HPDE6-E6E7 (cell line): ENCODE measurements at regions not wholly inside any gene's neighbourhood (a gene's known extent, or its start where the extent isn't known, plus 50 kb on each side); places are given as distances from the start of the nearest gene placed in this dataset.

Experiments
- DNase-seq: peaks from one replicate; pipeline ENCODE4 v3.0.0; 2011; ENCODE audit warnings: missing footprints; ENCODE audit errors: extremely low spot score

DNA sequence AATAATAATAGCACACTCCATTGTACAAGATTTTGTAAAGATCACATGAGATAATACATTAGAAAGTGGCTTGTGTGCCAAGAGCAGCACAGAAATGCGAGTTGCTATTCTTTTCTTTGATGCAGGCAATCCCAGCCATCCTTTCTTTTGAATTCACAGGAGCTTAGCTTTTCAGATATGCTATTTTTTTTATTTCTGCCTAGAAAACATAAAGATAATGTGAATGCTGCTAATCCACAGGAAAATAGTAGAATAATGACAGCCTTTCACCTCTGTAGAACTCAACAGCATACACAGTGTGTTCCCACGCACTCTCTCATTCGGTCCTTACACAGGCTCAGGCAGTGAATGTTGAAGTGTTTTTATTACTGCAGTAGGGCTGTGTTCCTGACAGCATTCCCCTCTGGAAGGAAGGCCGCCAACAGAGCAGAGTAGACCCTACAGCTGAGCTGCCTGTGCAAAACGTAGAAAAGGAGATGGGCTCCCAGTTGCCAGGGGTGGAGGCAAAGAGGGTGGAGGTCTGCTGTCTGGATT is 138.8 kb upstream of the TAPT1 start:
- DNase-seq = no peak

DNA sequence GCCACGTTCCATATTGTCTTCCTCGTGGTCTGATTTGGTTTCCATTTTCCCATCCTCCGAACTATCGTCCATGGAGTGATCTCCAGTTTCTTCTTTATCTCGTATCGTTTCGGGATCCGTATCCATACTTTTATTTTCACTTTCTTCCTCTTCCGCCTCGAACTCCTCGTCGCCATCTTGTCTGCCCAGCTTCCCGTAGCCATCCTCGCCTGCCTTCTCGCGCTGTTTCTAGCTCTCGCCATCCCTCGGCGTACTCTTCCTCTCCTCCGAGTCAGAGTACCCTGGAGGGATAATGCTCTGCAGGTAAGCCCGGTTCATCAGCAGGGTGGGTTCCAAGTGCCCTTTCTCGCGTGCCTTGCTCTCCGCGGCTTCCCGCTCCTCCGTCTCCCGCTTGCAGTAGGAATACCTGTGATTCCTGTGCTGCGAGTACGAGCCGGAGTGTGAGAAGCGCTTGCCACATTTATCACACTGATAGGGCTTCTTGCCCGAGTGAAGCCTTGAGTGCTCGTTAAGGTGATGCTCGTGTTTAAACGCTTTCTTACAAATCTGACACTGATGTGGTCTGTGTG is 134.5 kb upstream of the TAPT1 start:
- DNase-seq = no peak

DNA sequence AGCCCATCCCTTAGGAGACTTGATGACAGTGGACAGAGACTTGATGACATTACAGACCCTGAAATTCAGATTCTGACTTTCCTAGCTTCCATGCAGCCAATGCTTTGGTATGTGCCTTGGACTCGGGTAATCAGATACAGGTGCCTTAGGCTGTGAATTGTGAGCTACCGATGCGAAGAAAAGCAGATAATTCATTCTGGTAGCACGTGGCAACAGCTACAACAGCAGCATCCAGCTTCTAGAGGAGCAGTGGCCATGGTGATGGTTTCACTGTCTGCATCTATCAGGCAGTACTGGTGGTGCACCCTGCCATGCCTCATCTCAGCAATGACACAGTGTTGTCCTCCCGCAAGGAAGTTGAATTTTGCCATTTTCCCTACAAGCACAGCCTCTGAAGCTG is 126.9 kb upstream of the TAPT1 start:
- DNase-seq = no peak

DNA sequence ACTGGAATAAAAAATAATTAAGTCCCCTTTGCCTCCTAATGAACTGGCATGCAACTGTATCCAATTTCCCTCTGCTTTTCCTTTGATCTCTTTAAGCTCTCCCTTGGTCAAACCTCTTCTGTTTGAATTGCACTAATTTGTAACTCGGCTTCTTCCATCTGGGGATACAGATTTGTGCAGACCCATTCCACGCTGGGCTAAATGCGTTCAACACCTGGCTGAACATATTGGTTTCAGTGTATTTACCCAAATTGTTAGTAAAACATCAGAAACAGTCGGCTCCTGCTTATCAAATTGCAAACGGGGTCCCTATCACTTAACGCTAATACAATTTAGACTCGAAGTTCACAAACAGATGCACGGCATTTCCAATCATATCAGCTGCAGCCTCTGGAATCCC is 124.9 kb upstream of the TAPT1 start:
- no peak for DNase-seq

DNA sequence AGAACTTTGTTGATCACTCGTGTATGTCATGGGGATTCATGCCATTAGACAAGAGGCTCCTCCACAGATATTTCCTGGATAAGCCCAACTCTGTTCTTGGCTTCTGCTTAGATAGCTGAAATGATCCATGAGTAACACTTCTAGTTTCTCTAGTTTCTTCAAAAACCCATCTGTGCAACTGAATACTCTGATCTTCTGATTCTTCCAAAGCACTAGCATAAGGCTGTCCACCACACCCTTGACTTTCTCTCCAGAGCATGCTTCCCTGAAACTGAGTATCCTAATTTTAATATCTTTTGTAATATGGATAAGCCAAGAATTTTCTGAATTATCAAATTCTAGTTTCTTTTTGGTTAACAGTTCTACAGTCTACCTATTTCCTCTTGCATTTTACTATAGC is 118.6 kb upstream of the TAPT1 start:
- DNase-seq = no peak

DNA sequence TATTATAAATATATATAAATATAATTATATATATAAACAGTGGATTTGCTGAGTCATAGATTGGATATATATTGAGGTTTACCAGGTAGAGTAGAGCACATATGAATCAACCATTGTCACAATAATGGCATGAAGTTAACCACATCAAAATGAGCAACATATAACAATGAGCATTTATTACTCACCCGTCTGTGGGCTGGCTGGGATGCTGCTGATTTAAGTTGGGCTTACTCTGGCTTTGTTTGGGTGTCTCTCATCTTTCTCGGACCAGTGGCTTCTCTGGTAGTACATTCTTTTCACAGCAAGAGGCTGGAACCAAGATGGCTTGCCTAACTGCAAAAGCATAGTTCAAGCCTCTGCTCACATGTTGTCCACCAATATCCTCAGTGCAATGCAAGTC is 111.7 kb upstream of the TAPT1 start:
- no peak for DNase-seq

DNA sequence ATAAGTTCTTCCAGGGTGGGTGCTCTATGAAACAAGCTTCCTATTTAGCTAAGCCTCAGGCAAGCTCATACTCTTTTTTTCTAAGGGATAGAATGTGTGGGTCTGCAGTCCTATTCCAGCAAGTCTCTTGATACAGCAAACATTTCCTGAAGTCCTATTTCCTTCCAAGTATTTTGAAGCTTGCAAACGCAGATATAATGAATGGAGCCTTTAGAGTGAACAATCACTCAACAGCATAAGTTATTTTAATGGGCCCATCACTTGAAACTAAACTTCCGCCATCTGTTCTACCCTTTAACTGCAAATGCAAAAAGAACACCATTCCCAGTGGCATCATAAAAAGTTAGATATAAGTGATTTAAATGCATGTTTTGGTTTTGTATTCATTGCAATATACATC is 108.3 kb upstream of the TAPT1 start:
- no peak for DNase-seq

DNA sequence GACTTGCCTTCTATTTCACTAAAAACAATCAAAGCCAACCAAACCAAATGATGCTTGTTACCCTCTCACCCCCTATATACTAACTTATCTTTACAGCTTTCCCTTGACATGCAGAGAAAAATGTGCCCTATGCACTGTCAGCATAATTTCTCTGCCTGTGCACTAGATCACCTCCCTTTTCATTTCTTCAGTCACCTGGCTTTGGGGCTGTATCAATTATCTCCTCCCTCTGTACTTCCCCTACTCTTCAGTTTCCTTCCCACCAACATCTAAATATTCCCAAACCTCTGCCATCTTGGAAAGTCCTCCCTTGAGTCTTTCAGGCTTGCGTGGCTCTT is 103.5 kb upstream of the TAPT1 start:
- no peak for DNase-seq

DNA sequence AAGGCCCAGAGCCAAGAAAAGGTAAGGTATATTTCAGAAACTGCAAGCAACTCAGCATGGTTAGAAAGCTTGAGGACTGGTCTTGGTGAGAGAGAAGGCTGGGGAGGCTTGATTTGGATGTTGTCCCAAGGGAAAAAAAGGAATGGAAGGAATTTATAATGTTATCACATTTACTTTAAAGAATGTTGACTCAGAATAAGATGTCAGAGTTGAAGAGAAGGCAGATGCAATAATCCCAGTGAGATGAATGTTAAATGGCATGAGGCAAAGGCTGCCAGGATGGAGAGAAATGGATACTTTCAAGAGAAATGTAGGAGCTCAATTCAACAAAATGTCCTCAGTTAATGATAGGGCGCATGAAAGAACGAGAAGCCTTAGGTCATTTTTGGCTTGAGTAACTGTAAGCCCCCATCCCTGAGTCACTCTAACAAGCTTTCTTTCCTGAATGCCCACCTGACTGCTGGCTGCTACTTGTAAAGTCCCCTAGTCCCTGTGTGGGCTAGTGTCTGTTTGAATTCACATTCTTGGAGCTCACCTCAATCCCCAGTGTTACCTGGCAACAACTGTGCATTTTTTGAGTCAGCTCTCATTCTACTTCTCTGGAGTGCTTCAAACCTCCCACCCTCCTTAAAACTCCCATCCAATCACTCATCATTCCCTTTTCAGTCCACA is 103.0 kb upstream of the TAPT1 start:
- no peak for DNase-seq

DNA sequence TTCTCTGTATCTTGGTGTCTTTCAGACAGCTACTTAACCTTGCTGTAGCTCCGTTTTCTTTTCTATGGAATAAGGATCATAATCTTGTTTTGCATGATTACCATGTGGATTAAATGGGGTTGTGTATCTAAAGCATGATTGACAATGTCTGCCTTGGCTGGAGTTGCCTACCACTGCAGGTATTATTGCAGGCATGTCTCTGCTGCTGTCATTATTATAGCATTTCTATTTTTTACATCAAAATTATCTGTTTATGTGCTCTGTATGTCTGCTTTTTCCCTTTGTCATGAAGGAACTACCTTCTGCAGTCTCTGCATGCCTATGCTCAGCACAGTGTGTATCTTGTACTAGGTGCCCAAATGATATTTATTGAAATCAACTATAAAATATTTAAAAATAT is 95.9 kb upstream of the TAPT1 start:
- no peak for DNase-seq

DNA sequence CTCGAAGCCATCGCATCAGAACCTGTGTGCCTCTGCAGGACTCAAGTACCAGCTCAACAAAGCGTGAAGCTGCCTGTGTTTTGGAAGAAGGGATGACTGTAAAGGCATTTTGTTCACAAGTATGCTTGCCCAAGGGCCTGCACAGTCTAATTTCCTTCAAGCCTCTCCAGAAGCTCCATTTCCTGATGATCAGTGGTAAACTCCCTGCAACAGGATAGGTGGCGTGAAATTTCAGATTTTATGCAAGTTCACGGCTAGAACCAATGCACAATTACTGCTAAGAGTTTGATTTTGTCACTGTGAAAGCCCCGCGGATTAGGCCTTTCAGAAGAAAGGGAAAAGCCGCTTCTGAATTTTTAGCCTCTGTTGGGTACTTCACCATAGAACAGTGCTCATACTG is 89.2 kb upstream of the TAPT1 start:
- DNase-seq = no peak

DNA sequence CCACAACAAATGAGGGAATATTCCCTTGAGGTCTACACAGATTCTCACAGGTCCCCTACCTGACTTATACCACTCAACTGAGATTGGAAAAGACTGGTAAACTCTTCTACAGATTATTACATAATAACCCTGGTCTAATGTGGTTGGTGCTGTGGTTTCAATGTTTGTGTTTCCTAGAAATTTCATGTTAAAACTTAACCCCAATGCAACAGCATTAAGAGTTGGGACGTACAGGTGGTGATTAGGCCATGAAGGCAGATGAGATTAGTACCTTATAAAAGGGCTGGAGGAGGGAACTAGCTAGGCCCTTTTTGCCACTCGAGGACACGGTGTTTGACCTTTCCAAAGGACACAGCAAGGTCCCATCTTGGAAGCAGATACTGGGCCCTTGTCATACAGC is 84.3 kb upstream of the TAPT1 start:
- DNase-seq = no peak

DNA sequence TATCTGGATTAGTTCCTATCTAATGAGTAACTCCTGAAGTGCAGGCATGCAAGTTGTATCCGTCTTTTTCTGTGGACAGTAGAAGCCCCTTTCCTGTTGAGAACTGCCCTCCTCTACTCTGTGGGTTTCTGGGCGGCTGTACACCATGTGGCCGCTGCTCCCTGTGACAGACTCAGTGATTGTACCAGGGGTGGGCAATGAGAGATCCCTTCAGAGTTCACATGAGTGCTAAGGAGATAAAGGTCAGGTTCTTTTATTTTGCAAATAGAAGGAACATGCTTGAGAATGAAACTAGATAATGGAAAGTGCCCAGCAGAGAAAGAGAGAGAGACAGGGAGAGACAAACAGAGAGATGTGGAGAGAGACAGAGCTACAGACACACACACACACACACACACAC is 76.4 kb upstream of the TAPT1 start:
- no peak for DNase-seq

DNA sequence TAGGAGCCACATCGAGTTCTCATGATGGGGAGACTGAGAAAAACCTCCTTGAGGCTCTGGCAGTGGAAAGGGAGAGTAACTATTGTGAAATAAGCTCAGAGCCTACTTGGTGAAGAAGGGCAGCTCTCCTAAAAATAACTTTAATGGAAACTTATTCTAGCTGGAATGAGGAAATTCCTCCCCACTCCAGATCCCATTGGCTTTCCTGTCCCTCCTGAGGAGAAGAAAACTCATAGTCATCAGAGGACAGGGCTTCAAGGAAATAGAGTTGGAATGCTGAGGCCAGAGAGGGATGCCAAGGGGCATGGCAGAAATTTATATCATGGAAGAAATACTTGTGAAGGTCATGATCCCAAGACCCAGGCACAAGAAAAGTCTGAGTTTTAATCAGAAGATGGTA is 70.7 kb upstream of the TAPT1 start:
- no peak for DNase-seq

DNA sequence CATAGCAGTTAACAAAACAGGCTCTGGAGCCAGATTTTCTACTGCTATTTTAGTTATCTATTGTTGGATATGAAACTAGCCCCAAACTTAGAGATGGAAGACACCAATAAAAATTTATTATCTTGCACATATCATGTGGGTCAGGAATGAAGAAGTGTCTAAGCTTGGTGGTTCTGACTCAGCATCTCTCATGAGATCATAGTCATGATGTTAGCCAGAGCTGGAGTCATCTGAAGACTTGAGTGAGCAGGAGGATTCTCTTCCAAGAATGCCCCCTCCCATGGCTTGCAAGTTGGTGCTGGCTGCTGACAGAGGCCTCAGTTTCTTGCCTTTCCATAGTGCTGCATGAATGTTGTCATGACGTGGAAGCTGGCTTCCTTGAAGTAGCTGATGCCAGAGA is 68.2 kb upstream of the TAPT1 start:
- DNase-seq = no peak

DNA sequence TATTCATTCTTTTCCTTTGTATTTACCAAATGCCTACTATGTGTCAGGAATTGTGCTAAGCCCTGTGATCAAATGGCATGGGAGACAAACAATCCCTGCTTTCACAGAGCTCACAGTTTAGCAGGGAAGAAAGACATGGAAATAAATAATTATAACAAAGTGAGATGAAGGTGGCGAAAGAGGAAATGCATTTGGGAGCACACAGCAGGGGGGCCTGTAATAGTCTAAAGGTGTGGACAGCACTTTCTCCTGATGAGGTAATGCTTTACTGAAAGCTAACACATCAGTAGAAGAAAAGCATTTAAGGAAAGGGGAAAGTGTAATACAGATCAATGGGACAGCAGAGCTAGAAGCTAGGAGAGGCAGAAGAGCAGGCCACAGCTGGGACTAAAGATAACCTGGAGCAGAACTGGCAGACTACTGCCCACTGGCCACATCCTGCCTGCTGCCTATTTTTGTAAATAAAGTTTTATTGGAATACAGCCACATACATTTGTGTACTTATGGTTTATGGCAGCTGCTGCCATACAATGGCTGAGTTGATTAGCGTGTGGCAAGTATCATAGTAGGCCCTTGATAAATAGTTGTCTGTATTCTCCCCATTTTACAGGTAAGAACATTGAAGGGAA is 67.1 kb upstream of the TAPT1 start:
- DNase-seq = no peak

DNA sequence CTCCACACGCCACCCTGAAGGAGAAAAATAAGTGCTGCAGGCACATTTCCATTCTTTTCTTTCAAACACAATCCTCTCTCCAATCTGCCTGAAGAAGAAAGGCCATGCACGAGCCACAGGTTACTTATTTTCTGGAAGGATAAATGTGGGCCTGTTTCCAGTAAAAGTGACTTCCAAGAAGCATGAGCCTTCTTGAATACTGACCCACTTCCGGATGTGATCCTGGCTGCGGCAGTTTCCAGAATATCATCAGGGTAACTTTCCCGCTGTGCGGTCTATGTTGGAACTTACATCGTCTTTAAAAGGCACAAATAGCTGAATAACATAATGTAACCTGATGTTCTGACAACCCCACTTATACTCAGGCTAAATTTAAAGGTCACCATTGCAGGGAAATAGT is 66.3 kb upstream of the TAPT1 start:
- no peak for DNase-seq

DNA sequence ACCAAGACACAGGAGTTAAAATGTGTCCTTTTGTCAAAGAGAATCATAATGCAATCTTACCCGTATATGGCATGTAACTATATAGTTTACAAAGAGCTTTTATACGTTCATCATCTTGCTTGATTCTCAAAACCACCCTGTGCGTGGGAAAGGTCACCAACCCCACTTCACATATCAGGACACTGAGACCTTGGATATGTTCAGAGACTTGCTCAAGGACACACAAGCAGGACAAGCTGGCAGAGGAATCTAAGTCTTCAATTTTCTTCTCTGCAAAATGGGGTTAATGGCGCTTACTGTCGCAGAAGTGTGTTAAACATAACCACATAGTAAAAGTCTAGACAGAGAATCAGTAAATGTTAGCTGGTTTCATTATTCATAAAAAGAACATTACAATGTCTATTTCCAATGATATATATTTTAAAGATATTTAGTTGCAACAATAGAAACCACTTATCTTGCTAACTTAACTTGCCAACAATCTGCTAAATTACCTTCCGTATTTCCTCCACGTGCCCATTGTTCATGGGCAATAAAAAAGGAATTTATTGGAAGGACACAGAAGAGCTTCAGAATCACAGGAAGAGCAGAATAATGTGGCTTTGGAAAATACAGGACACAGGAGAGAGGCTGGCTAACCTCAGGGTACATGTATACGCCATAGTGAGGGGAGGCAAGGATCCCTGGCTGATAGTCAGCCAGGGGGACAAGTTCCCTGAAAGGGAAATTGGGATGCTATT is 64.6 kb upstream of the TAPT1 start:
- DNase-seq = no peak

DNA sequence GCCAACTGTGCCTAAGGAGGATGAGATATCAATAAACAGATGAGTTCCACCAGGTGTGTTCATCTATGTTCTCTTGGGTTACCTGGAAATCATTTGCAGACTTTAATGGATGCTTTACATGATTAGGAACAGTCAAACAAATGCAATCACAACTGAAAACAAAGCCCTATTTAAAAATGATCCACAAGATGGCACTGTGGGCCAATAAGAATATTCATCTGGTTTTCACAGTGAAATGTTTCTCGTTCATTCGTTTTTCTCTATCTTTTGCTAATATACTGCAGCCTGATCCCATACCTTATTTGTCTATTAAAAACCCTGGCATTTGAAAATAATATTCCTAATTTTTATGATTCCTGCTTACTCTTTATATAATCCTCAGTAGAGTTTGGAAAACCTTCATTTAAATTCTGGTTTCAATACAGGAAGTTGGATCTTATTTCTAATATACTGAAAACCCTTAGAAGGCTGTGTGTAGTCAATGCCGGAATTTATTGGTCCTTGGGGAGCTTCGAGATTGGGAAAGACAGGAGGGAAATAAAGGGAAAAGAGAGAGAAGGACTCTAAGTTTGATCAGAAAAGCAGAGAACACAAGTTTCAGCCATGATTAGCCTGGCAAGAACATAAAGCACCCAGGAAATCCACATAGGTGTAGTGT is 63.8 kb upstream of the TAPT1 start:
- DNase-seq = peak; percentile 20

DNA sequence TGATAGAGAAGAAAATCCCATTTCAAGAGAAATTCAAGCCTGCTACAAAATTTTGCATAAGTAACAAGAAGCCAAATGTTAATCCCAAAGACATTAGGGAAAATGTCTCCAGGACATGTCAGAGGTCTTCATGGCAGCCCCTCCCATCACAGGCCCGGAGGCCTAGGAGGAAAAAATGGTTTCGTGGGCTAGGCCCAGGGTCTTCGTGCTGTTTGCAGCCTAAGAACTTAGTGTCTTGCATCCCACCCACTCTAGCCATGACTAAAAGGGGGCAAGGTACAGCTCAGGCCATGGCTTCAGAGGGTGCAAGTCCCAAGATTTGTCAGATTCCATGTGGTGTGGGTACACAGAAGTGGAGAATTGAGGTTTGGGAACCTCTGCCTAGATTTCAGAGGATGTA is 57.8 kb upstream of the TAPT1 start:
- no peak for DNase-seq

DNA sequence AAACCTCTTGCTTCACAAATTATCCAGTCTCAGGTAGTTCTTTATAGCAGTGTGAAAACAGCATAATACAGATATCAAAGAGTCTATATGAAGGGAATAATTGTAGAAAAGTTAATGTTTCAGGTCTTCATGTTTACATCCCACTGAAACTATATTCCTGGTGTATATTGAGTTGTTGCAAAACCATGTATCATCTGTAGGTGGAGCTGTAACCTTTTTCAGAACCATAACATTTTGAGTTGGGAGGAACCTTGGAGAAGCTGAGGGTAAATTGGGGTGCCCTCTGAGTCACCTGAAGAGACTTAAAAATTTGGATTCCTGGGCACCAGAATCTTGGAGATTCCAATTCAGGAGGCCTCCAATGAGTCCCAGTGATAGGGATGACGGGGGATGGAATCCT is 51.9 kb upstream of the TAPT1 start:
- no peak for DNase-seq
